Tibial artery (tissue), 4 donors: ENCODE measurements at regions not wholly inside any gene's neighbourhood (a gene's known extent, or its start where the extent isn't known, plus 50 kb on each side); places are given as distances from the start of the nearest gene placed in this dataset.

Experiments used
- DNase-seq, 2 donors: peaks; one replicate each; pipeline ENCODE4 v3.0.0-alpha.2; 2019
- H3K27ac ChIP-seq, 2 donors: fragments of 200-600 bp; sonication (generic) in 1 of 2; 1 replicate in 1 of 2; 2 replicates in 1 of 2; pipeline ENCODE4 v1.5.1; 2018 to 2019; ENCODE audit warnings: mild to moderate bottlenecking in 1 of 2
- H3K27me3 ChIP-seq, 2 donors: fragments of 200-600 bp; sonication (generic) in 1 of 2; one replicate each; pipeline versions ENCODE4 v1.5.1 to v1.6.0; 2016 to 2019
- H3K36me3 ChIP-seq, 3 donors: fragments of 200-600 bp; sonication (generic) in 2 of 3; one replicate each; pipeline ENCODE4 v1.5.1; 2016 to 2019; ENCODE audit warnings: mild to moderate bottlenecking in 2 of 3
- H3K4me1 ChIP-seq, 4 donors: fragments of 200-600 bp; sonication (generic) in 2 of 4; 1 replicate in 3 of 4; 2 replicates in 1 of 4; pipeline ENCODE4 v1.5.1; 2016 to 2019
- H3K4me3 ChIP-seq, 2 donors: fragments of 200-600 bp; sonication (generic) in 1 of 2; 1 replicate in 1 of 2; 2 replicates in 1 of 2; pipeline ENCODE4 v1.5.1; 2018 to 2019; ENCODE audit warnings: mild to moderate bottlenecking in 2 of 2
- H3K9me3 ChIP-seq, 3 donors: fragments of 200-600 bp; sonication (generic) in 1 of 3; one replicate each; pipeline ENCODE4 v1.5.1; 2016 to 2019
- CTCF ChIP-seq, 2 experiments: fragments of 200-600 bp in 1 of 2; fragments of 450-650 bp in 1 of 2; IDR thresholded peaks; one replicate each; pipeline ENCODE4 v1.5.1; 2017 to 2019; ENCODE audit warnings: antibody characterized with exemption in 2 of 2, mild to moderate bottlenecking in 1 of 2, moderate library complexity in 1 of 2
- intact Hi-C: fragments of 100-400 bp; cut with DNase I; formaldehyde crosslinking; loops from one replicate; pipeline ENCODE4 v1.15.0; 2023; ENCODE audit warnings: low total_unique reads

GRCh38 chr21:15437883-15438282 is 291.9 kb upstream of the USP25 start:
- TF ChIP-seq CTCF (IDR thresholded peaks at IDR 0.05) = no peak
- no peak for DNase-seq
- H3K27ac ChIP-seq = no peak overlapping the region
- H3K27me3 ChIP-seq = no peaks in the 10 kb centered on the region
- peaks cover 0 to 2% (median 0%) of the 10 kb centered on the region in 4 donors for H3K4me1 ChIP-seq
- no peaks in the 10 kb centered on the region for H3K36me3 ChIP-seq
- no peak overlapping the region for H3K4me3 ChIP-seq
- no peaks in the 10 kb centered on the region for H3K9me3 ChIP-seq
- intact Hi-C loops = no loop called here

- Histone ChIP-seq H3K4me3 (no peak overlapping the region), H3K9me3 (no peaks in the 10 kb centered on the region), H3K27ac (no peak overlapping the region), H3K4me1 (peaks cover 0 to 2% (median 0%) of the 10 kb centered on the region in 4 donors), H3K36me3 (no peaks in the 10 kb centered on the region), H3K27me3 (no peaks in the 10 kb centered on the region)
- no peak for DNase-seq
- no peak for TF ChIP-seq CTCF (IDR thresholded peaks at IDR 0.05)
- intact Hi-C loops = no loop called here
Observed at GRCh38 chr21:15439726-15440125, 290.1 kb upstream of the USP25 start.

GRCh38 chr21:15441060-15441493 is 288.7 kb upstream of the USP25 start:
- no peak for TF ChIP-seq CTCF (IDR thresholded peaks at IDR 0.05)
- Histone ChIP-seq H3K27me3 (no peaks in the 10 kb centered on the region), H3K4me1 (peaks cover 0 to 2% (median 0%) of the 10 kb centered on the region in 4 donors), H3K36me3 (no peaks in the 10 kb centered on the region), H3K9me3 (no peaks in the 10 kb centered on the region), H3K4me3 (no peak overlapping the region), H3K27ac (no peak overlapping the region)
- intact Hi-C loops = no loop called here
- DNase-seq = no peak

- no peak for DNase-seq
- H3K4me1 ChIP-seq = peaks cover 0 to 2% (median 0%) of the 10 kb centered on the region in 4 donors
- H3K9me3 ChIP-seq = no peaks in the 10 kb centered on the region
- intact Hi-C loops = no loop called here
- no peaks in the 10 kb centered on the region for H3K36me3 ChIP-seq
- H3K27me3 ChIP-seq = no peaks in the 10 kb centered on the region
- H3K27ac ChIP-seq = no peak overlapping the region
- no peak for TF ChIP-seq CTCF (IDR thresholded peaks at IDR 0.05)
- H3K4me3 ChIP-seq = no peak overlapping the region
Observed at GRCh38 chr21:15441992-15442391, 287.8 kb upstream of the USP25 start.

GRCh38 chr21:15442743-15443469 is 286.9 kb upstream of the USP25 start:
- DNase-seq = no peak
- no peak for TF ChIP-seq CTCF (IDR thresholded peaks at IDR 0.05)
- Histone ChIP-seq H3K36me3 (no peaks in the 10 kb centered on the region), H3K4me1 (peaks cover 0 to 2% (median 0%) of the 10 kb centered on the region in 4 donors), H3K4me3 (no peak overlapping the region), H3K27me3 (no peaks in the 10 kb centered on the region), H3K9me3 (no peaks in the 10 kb centered on the region), H3K27ac (no peak overlapping the region)
- intact Hi-C loops = no loop called here
